Skeletal muscle satellite cell (primary cell): ENCODE measurements at regions not wholly inside any gene's neighbourhood (a gene's known extent, or its start where the extent isn't known, plus 50 kb on each side); places are given as distances from the start of the nearest gene placed in this dataset.

Experiments
- H3K27me3 ChIP-seq: 2 replicates; pipeline ENCODE4 v1.7.0; 2013; ENCODE audit warnings: low read length; ENCODE audit not compliant: control insufficient read depth, insufficient read depth
- H3K36me3 ChIP-seq: 2 replicates; pipeline ENCODE4 v1.7.0; 2013; ENCODE audit warnings: mild to moderate bottlenecking, control low read depth, low read length; ENCODE audit not compliant: insufficient read depth
- H3K4me1 ChIP-seq: 2 replicates; pipeline ENCODE4 v1.7.0; 2013; ENCODE audit warnings: low read length; ENCODE audit not compliant: control insufficient read depth, insufficient read depth
- H3K4me2 ChIP-seq: 2 replicates; pipeline ENCODE4 v1.7.0; 2013; ENCODE audit warnings: mild to moderate bottlenecking, low read length
- H3K4me3 ChIP-seq: 2 replicates; pipeline ENCODE4 v1.7.0; 2013; ENCODE audit warnings: low read length
- H3K9ac ChIP-seq: 2 replicates; pipeline ENCODE4 v1.7.0; 2013; ENCODE audit warnings: mild to moderate bottlenecking, low read depth, low read length, moderate library complexity
- H3K9me3 ChIP-seq: replicated peaks from 2 replicates; pipeline ENCODE4 v1.7.0; 2013; ENCODE audit warnings: mild to moderate bottlenecking, control low read depth, low read length

- no peaks in the 10 kb centered on the region for H3K27me3 ChIP-seq
- H3K9me3 ChIP-seq: no peaks in the 10 kb centered on the region
- H3K4me1 ChIP-seq: no peaks in the 10 kb centered on the region
- no peak overlapping the region for H3K4me3 ChIP-seq
- no peak overlapping the region for H3K9ac ChIP-seq
- no peaks in the 10 kb centered on the region for H3K36me3 ChIP-seq
- H3K4me2 ChIP-seq: no peak overlapping the region
Measured at GRCh38 chr13:74523057-74523456, 388.9 kb upstream of the KLF12 start.

- Histone ChIP-seq H3K9ac (no peak overlapping the region), H3K27me3 (no peaks in the 10 kb centered on the region), H3K4me1 (no peaks in the 10 kb centered on the region), H3K36me3 (no peaks in the 10 kb centered on the region), H3K4me3 (no peak overlapping the region), H3K9me3 (no peaks in the 10 kb centered on the region), H3K4me2 (no peak overlapping the region)
Measured at GRCh38 chr13:74511523-74511922, 377.3 kb upstream of the KLF12 start.

- Histone ChIP-seq H3K4me1 (no peaks in the 10 kb centered on the region), H3K9me3 (no peaks in the 10 kb centered on the region), H3K36me3 (no peaks in the 10 kb centered on the region), H3K4me3 (no peak overlapping the region), H3K9ac (no peak overlapping the region), H3K27me3 (no peaks in the 10 kb centered on the region), H3K4me2 (no peak overlapping the region)
Measured at GRCh38 chr13:74487091-74487722, 353.0 kb upstream of the KLF12 start.

- Histone ChIP-seq H3K27me3 (no peaks in the 10 kb centered on the region), H3K4me1 (no peaks in the 10 kb centered on the region), H3K4me3 (no peak overlapping the region), H3K36me3 (no peaks in the 10 kb centered on the region), H3K4me2 (no peak overlapping the region), H3K9ac (no peak overlapping the region), H3K9me3 (no peaks in the 10 kb centered on the region)
Measured at GRCh38 chr13:74485757-74486156, 351.6 kb upstream of the KLF12 start.

- Histone ChIP-seq H3K4me2 (no peak overlapping the region), H3K27me3 (no peaks in the 10 kb centered on the region), H3K36me3 (no peaks in the 10 kb centered on the region), H3K4me1 (no peaks in the 10 kb centered on the region), H3K4me3 (no peak overlapping the region), H3K9me3 (no peaks in the 10 kb centered on the region), H3K9ac (no peak overlapping the region)
Measured at GRCh38 chr13:74479124-74479523, 344.9 kb upstream of the KLF12 start.

GRCh38 chr13:74476788-74477187 is 342.6 kb upstream of the KLF12 start:
- H3K36me3 ChIP-seq: no peaks in the 10 kb centered on the region
- no peaks in the 10 kb centered on the region for H3K27me3 ChIP-seq
- H3K4me3 ChIP-seq: no peak overlapping the region
- H3K4me2 ChIP-seq: no peak overlapping the region
- H3K9me3 ChIP-seq: no peaks in the 10 kb centered on the region
- H3K9ac ChIP-seq: no peak overlapping the region
- no peaks in the 10 kb centered on the region for H3K4me1 ChIP-seq

- no peak overlapping the region for H3K4me2 ChIP-seq
- H3K36me3 ChIP-seq: no peaks in the 10 kb centered on the region
- no peak overlapping the region for H3K9ac ChIP-seq
- no peaks in the 10 kb centered on the region for H3K4me1 ChIP-seq
- H3K27me3 ChIP-seq: no peaks in the 10 kb centered on the region
- H3K4me3 ChIP-seq: no peak overlapping the region
- H3K9me3 ChIP-seq: no peaks in the 10 kb centered on the region
Measured at GRCh38 chr13:74476365-74476764, 342.2 kb upstream of the KLF12 start.

- no peaks in the 10 kb centered on the region for H3K4me1 ChIP-seq
- no peaks in the 10 kb centered on the region for H3K36me3 ChIP-seq
- no peak overlapping the region for H3K4me3 ChIP-seq
- H3K9me3 ChIP-seq: no peaks in the 10 kb centered on the region
- H3K27me3 ChIP-seq: no peaks in the 10 kb centered on the region
- H3K9ac ChIP-seq: no peak overlapping the region
- H3K4me2 ChIP-seq: no peak overlapping the region
Measured at GRCh38 chr13:74466864-74467263, 332.7 kb upstream of the KLF12 start.

- Histone ChIP-seq H3K27me3 (no peaks in the 10 kb centered on the region), H3K4me2 (no peak overlapping the region), H3K4me1 (no peaks in the 10 kb centered on the region), H3K9me3 (no peaks in the 10 kb centered on the region), H3K9ac (no peak overlapping the region), H3K36me3 (no peaks in the 10 kb centered on the region), H3K4me3 (no peak overlapping the region)
Measured at GRCh38 chr13:74466020-74466419, 331.8 kb upstream of the KLF12 start.

- H3K4me2 ChIP-seq: no peak overlapping the region
- no peaks in the 10 kb centered on the region for H3K27me3 ChIP-seq
- H3K4me3 ChIP-seq: no peak overlapping the region
- H3K4me1 ChIP-seq: no peaks in the 10 kb centered on the region
- H3K9me3 ChIP-seq: no peaks in the 10 kb centered on the region
- H3K36me3 ChIP-seq: no peaks in the 10 kb centered on the region
- H3K9ac ChIP-seq: no peak overlapping the region
Measured at GRCh38 chr13:74465271-74465670, 331.1 kb upstream of the KLF12 start.

GRCh38 chr13:74464670-74465069 is 330.5 kb upstream of the KLF12 start:
- Histone ChIP-seq H3K9ac (no peak overlapping the region), H3K27me3 (no peaks in the 10 kb centered on the region), H3K36me3 (no peaks in the 10 kb centered on the region), H3K4me2 (no peak overlapping the region), H3K9me3 (no peaks in the 10 kb centered on the region), H3K4me1 (no peaks in the 10 kb centered on the region), H3K4me3 (no peak overlapping the region)

GRCh38 chr13:74461011-74461410 is 326.8 kb upstream of the KLF12 start:
- H3K4me2 ChIP-seq: no peak overlapping the region
- no peaks in the 10 kb centered on the region for H3K27me3 ChIP-seq

More at GRCh38 chr13:74461011-74461410, 326.8 kb upstream of the KLF12 start:
- Histone ChIP-seq H3K9ac (no peak overlapping the region), H3K4me3 (no peak overlapping the region), H3K36me3 (no peaks in the 10 kb centered on the region), H3K9me3 (no peaks in the 10 kb centered on the region), H3K4me1 (no peaks in the 10 kb centered on the region)
